MCF 10A (cell line): ENCODE measurements at regions not wholly inside any gene's neighbourhood (a gene's known extent, or its start where the extent isn't known, plus 50 kb on each side); places are given as distances from the start of the nearest gene placed in this dataset.
"Not testable (repeated sequence)": the region's sequence is repeated elsewhere in the genome, so short reads cannot be mapped to it uniquely, and the experiment has no call there.

ENCODE experiments used
- BruUV-seq: library from RNA; stranded (reverse); fragments of 400-500 nt; replicated peaks from 2 replicates; lab custom pipeline; 2021; lab: Mats Ljungman, UMichigan
- CTCF ChIA-PET: fragments of 300-600 bp; sonication (Branson Sonifier 250); formaldehyde crosslinking; extraction: SDS; loops from one replicate; lab custom pipeline; 2021; ENCODE audit warnings: antibody characterized with exemption, inconsistent platforms; lab: Yijun Ruan, JAX
- POLR2A ChIA-PET: fragments of 300-600, 350-650 bp; sonication (Branson Sonifier 250); formaldehyde crosslinking; extraction: SDS; loops from one replicate; lab custom pipeline; 2020; ENCODE audit warnings: antibody characterized with exemption, inconsistent platforms; lab: Yijun Ruan, JAX
- DNase-seq: peaks from one replicate; pipeline ENCODE4 v3.0.0-alpha.2; 2018; ENCODE audit not compliant: unreplicated experiment
- H3K27ac Mint-ChIP-seq: one replicate; pipeline ENCODE4 v1.8.0; 2022; ENCODE audit warnings: mild to moderate bottlenecking, low read depth, mixed read lengths; ENCODE audit not compliant: unreplicated experiment
- H3K27me3 Mint-ChIP-seq: one replicate; pipeline ENCODE4 v1.8.0; 2022; ENCODE audit warnings: mixed read lengths; ENCODE audit not compliant: insufficient read depth, unreplicated experiment
- H3K36me3 Mint-ChIP-seq: one replicate; pipeline ENCODE4 v1.8.0; 2022; ENCODE audit warnings: mild to moderate bottlenecking, moderate library complexity, mixed read lengths; ENCODE audit not compliant: insufficient read depth, unreplicated experiment
- H3K4me1 Mint-ChIP-seq: one replicate; pipeline ENCODE4 v1.8.0; 2022; ENCODE audit warnings: mixed read lengths; ENCODE audit not compliant: insufficient read depth, unreplicated experiment
- H3K4me3 Mint-ChIP-seq: one replicate; pipeline ENCODE4 v1.8.0; 2022; ENCODE audit warnings: mild to moderate bottlenecking, moderate library complexity, mixed read lengths; ENCODE audit not compliant: unreplicated experiment
- H3K9me3 Mint-ChIP-seq: one replicate; pipeline ENCODE4 v1.8.0; 2022; ENCODE audit warnings: mixed read lengths; ENCODE audit not compliant: unreplicated experiment
- intact Hi-C: fragments of 100-400 bp; cut with micrococcal nuclease; formaldehyde crosslinking; loops from 2 replicates; pipeline ENCODE4 v1.14.1; 2022
- TF ChIP-seq, protein P1 (sequence below): fragments of 200-600 bp; IDR thresholded peaks from one replicate; pipeline ENCODE4 v1.8.0; 2022; ENCODE audit warnings: antibody characterized with exemption, mild to moderate bottlenecking; ENCODE audit not compliant: unreplicated experiment

DNA sequence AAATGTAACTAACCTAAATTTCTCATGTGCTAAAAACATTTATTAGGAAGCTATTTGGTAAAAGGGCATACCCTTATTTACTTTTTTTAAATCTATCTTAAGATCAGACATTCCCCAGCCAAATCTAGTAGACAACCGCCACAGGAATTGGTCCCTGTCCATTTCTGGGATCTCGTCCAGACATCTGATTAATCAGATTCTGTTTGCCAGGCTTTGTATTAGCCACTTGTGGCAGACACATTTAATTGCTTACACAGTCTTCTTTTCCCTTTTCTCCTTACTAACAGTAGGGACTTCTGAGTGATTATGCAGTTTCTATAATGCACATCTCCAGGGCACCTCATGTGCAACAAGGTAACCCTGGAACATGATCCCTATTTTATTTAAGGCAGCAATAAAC lies 449.0 kb upstream of the RGS18 start:
- ChIA-PET POLR2A (no interaction called here), CTCF (interaction anchor here (0.7 to 0.8 kb wide), 3 partner anchors 39 to 939 kb away, joined by 3 read pairs; no protein-coding TSS in a partner anchor)
- peak; percentile 9 for DNase-seq
- no peak overlapping the region for H3K27ac Mint-ChIP-seq
- no peaks in the 10 kb centered on the region for H3K4me1 Mint-ChIP-seq
- intact Hi-C loops: no loop called here
- H3K9me3 Mint-ChIP-seq: no peaks in the 10 kb centered on the region
- H3K4me3 Mint-ChIP-seq: no peak overlapping the region
- no TSS peak for BruUV-seq
- H3K36me3 Mint-ChIP-seq: no peaks in the 10 kb centered on the region
- no peaks in the 10 kb centered on the region for H3K27me3 Mint-ChIP-seq
- TF ChIP-seq, protein P1, sequence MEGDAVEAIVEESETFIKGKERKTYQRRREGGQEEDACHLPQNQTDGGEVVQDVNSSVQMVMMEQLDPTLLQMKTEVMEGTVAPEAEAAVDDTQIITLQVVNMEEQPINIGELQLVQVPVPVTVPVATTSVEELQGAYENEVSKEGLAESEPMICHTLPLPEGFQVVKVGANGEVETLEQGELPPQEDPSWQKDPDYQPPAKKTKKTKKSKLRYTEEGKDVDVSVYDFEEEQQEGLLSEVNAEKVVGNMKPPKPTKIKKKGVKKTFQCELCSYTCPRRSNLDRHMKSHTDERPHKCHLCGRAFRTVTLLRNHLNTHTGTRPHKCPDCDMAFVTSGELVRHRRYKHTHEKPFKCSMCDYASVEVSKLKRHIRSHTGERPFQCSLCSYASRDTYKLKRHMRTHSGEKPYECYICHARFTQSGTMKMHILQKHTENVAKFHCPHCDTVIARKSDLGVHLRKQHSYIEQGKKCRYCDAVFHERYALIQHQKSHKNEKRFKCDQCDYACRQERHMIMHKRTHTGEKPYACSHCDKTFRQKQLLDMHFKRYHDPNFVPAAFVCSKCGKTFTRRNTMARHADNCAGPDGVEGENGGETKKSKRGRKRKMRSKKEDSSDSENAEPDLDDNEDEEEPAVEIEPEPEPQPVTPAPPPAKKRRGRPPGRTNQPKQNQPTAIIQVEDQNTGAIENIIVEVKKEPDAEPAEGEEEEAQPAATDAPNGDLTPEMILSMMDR: no peak

GRCh38 chr1:191711961-191712360 lies 446.3 kb upstream of the RGS18 start:
- TF ChIP-seq, protein P1: no peak
- Mint-ChIP-seq H3K27ac (no peak overlapping the region), H3K9me3 (no peaks in the 10 kb centered on the region), H3K4me3 (no peak overlapping the region), H3K27me3 (no peaks in the 10 kb centered on the region), H3K36me3 (no peaks in the 10 kb centered on the region), H3K4me1 (no peaks in the 10 kb centered on the region)
- POLR2A ChIA-PET: no interaction called here
- BruUV-seq: no TSS peak
- DNase-seq: no peak
- intact Hi-C loops: no loop called here
- CTCF ChIA-PET: interaction anchor here (0.6 to 2.1 kb wide), 4 partner anchors 10 to 438 kb away, joined by 3 to 14 read pairs (median 5); no protein-coding TSS in a partner anchor

- CTCF ChIA-PET: interaction anchor here (0.5 kb wide), 1 partner anchor 66 kb away, joined by 3 read pairs; no protein-coding TSS in a partner anchor
Observed at GRCh38 chr1:191714845-191715244, 443.4 kb upstream of the RGS18 start.

DNA sequence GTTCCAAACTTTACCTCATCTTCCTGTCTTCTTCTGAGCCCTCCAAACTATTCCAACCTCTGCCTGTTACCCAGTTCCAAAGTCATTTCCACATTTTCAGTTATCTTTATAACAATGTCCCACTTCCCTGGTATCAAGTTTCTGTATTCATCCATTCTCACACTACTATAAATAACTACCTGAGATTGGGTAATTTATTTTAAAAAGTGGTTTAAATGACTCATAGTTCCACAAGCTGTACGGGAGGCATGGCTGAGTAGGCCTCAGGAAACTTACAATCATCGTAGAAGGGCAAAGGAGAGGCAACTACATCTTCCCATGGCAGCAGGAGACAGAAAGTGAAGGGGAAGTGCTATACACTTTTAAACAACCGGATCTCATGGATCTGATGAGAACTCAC lies 428.5 kb upstream of the RGS18 start:
- TF ChIP-seq, protein P1: no peak
- no peaks in the 10 kb centered on the region for H3K9me3 Mint-ChIP-seq
- H3K4me3 Mint-ChIP-seq: no peak overlapping the region
- H3K27ac Mint-ChIP-seq: no peak overlapping the region
- no peaks in the 10 kb centered on the region for H3K4me1 Mint-ChIP-seq
- no TSS peak for BruUV-seq
- CTCF ChIA-PET: no interaction called here
- no peaks in the 10 kb centered on the region for H3K27me3 Mint-ChIP-seq
- intact Hi-C loops: no loop called here
- H3K36me3 Mint-ChIP-seq: no peaks in the 10 kb centered on the region
- POLR2A ChIA-PET: no interaction called here
- DNase-seq: peak; percentile 23

More at GRCh38 chr1:191714845-191715244, 443.4 kb upstream of the RGS18 start:
- no peaks in the 10 kb centered on the region for H3K4me1 Mint-ChIP-seq
- TF ChIP-seq, protein P1: no peak
- no TSS peak for BruUV-seq
- no peaks in the 10 kb centered on the region for H3K27me3 Mint-ChIP-seq
- intact Hi-C loops: no loop called here
- no peaks in the 10 kb centered on the region for H3K9me3 Mint-ChIP-seq
- no peak for DNase-seq
- POLR2A ChIA-PET: no interaction called here
- H3K27ac Mint-ChIP-seq: no peak overlapping the region
- H3K4me3 Mint-ChIP-seq: no peak overlapping the region
- H3K36me3 Mint-ChIP-seq: no peaks in the 10 kb centered on the region

DNA sequence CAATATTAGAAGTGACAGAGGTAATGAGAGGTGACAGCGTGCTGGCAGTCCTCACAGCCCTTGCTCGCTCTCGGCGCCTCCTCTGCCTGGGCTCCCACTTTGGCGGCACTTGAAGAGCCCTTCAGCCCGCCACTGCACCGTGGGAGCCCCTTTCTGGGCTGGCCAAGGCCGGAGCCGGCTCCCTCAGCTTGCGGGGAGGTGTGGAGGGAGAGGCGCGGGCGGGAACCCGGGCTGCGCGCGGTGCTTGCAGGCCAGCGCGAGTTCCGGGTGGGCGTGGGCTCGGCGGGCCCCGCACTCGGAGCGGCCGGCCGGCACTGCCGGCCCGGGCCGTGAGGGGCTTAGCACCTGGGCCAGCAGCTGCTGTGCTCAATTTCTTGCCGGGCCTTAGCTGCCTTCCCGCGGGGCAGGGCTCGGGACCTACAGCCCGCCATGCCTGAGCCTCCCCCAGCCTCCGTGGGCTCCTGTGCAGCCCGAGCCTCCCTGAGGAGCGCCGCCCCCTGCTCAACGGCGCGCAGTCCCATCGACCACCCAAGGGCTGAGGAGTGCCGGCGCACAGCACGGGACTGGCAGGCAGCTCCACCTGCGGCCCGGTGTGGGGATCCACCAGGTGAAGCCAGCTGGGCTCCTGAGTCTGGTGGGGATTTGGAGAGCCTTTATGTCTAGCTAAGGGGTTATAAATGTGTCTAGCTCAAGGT lies 426.5 kb upstream of the RGS18 start:
- POLR2A ChIA-PET, DNase-seq, H3K36me3 Mint-ChIP-seq, H3K9me3 Mint-ChIP-seq, H3K4me1 Mint-ChIP-seq, H3K27me3 Mint-ChIP-seq, H3K4me3 Mint-ChIP-seq, BruUV-seq, intact Hi-C loops, H3K27ac Mint-ChIP-seq: not testable (repeated sequence)
- CTCF ChIA-PET: interaction anchor here (0.6 to 2.2 kb wide), 3 partner anchors 9 to 23 kb away, joined by 4 to 6 read pairs (median 5); no protein-coding TSS in a partner anchor
